Naive thymus-derived CD4-positive, alpha-beta T cell (primary cell): ENCODE measurements at regions not wholly inside any gene's neighbourhood (a gene's known extent, or its start where the extent isn't known, plus 50 kb on each side); places are given as distances from the start of the nearest gene placed in this dataset.

ENCODE experiments used
- ATAC-seq: fragments of 150-1000 bp; cut with Tn5 transposase; 2 replicates; pipeline ENCODE4 v1.10.0; 2021; ENCODE audit warnings: mild to moderate bottlenecking, moderate library complexity
- CTCF ChIA-PET: fragments of 350-600 bp; sonication (Branson Sonifier 250); formaldehyde crosslinking; loops from one replicate; lab custom pipeline; 2021; ENCODE audit warnings: antibody characterized with exemption; lab: Charles Lee
- POLR2A ChIA-PET: fragments of 350-600 bp; sonication (Branson Sonifier 250); formaldehyde crosslinking; loops from one replicate; lab custom pipeline; 2021; ENCODE audit warnings: antibody characterized with exemption, inconsistent platforms; lab: Charles Lee
- DNase-seq, 9 donors: peaks; one replicate each; pipeline versions ENCODE4 v3.0.0 to v3.0.0-alpha.2; 2020 to 2022; ENCODE audit warnings: mixed read lengths in 1 of 9
- H3K27ac ChIP-seq: one replicate; pipeline ENCODE4 v1.7.0; 2013; ENCODE audit warnings: mild to moderate bottlenecking, low read depth, low read length, moderate library complexity
- H3K27me3 ChIP-seq, 2 donors: one replicate each; pipeline ENCODE4 v1.7.0; 2013; ENCODE audit warnings: low read length in 2 of 2, mild to moderate bottlenecking in 2 of 2, moderate library complexity in 2 of 2; ENCODE audit not compliant: control insufficient read depth in 2 of 2, insufficient read depth in 2 of 2
- H3K36me3 ChIP-seq, 3 experiments: 1 replicate in 2 of 3; 2 replicates in 1 of 3; pipeline ENCODE4 v1.7.0; 2013; ENCODE audit warnings: low read length in 3 of 3, mild to moderate bottlenecking in 3 of 3, moderate library complexity in 1 of 3; ENCODE audit not compliant: insufficient read depth in 3 of 3, control insufficient read depth in 2 of 3
- H3K4me1 ChIP-seq, 2 donors: one replicate each; pipeline ENCODE4 v1.7.0; 2013; ENCODE audit warnings: low read length in 2 of 2, mild to moderate bottlenecking in 2 of 2, moderate library complexity in 1 of 2; ENCODE audit not compliant: control insufficient read depth in 2 of 2, insufficient read depth in 2 of 2
- H3K4me3 ChIP-seq: 2 replicates; pipeline ENCODE4 v1.7.0; 2013; ENCODE audit warnings: mild to moderate bottlenecking, low read length
- H3K9me3 ChIP-seq, 3 experiments: 1 replicate in 2 of 3; 2 replicates in 1 of 3; pipeline ENCODE4 v1.7.0; 2013; ENCODE audit warnings: low read length in 3 of 3; ENCODE audit not compliant: control insufficient read depth in 2 of 3
- H3K27ac Mint-ChIP-seq, 9 donors: one replicate each; pipeline ENCODE4 v1.8.0; 2020 to 2022; ENCODE audit warnings: mixed read lengths in 9 of 9, mild to moderate bottlenecking in 8 of 9, moderate library complexity in 5 of 9, inconsistent platforms in 2 of 9
- H3K27me3 Mint-ChIP-seq, 5 donors: one replicate each; pipeline ENCODE4 v1.8.0; 2021 to 2022; ENCODE audit warnings: mixed read lengths in 5 of 5, mild to moderate bottlenecking in 1 of 5
- H3K36me3 Mint-ChIP-seq, 5 donors: one replicate each; pipeline ENCODE4 v1.8.0; 2020 to 2022; ENCODE audit warnings: mixed read lengths in 5 of 5, mild to moderate bottlenecking in 3 of 5, inconsistent platforms in 1 of 5
- H3K4me1 Mint-ChIP-seq, 7 donors: one replicate each; pipeline ENCODE4 v1.8.0; 2020 to 2022; ENCODE audit warnings: mixed read lengths in 7 of 7, mild to moderate bottlenecking in 3 of 7, inconsistent platforms in 1 of 7
- H3K4me3 Mint-ChIP-seq, 10 donors: one replicate each; pipeline ENCODE4 v1.8.0; 2020 to 2022; ENCODE audit warnings: mild to moderate bottlenecking in 10 of 10, mixed read lengths in 10 of 10, moderate library complexity in 6 of 10, inconsistent platforms in 2 of 10
- H3K9me3 Mint-ChIP-seq, 11 donors: one replicate each; pipeline ENCODE4 v1.8.0; 2020 to 2022; ENCODE audit warnings: mixed read lengths in 11 of 11, mild to moderate bottlenecking in 4 of 11, inconsistent platforms in 1 of 11, moderate library complexity in 1 of 11
- intact Hi-C, 2 donors: fragments of 100-400 bp; cut with micrococcal nuclease; formaldehyde crosslinking; loops; one replicate each; pipeline ENCODE4 v1.15.1; 2023

DNA sequence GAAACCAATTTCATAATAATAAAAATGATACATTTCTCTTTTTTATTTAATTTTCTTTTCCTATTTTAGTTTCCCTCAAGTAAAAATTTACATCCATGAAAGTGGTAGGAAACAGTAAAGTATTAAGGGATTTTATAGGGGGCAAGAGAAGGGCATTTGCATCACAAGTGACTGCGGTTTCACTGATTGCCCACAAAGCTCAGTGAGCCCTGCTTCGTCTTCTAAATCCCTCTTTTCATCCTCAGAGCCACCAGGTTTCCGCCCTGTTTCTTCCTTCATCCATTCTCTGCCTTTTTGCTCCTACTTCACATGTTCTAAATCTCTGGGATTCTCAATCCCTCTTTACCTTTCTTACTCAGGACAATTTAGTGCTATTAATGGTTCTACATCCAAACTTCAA is 491.4 kb downstream of the LRRC70 start:
- CTCF ChIA-PET: no interaction called here
- ATAC-seq (no peak), DNase-seq (no peak)
- POLR2A ChIA-PET: no interaction called here
- Mint-ChIP-seq H3K4me1 (no peaks in the 10 kb centered on the region), H3K27me3 (no peaks in the 10 kb centered on the region), H3K27ac (no peak overlapping the region), H3K9me3 (peaks cover 0 to 5% (median 4%) of the 10 kb centered on the region in 11 donors), H3K36me3 (no peaks in the 10 kb centered on the region), H3K4me3 (no peak overlapping the region)
- no peaks in the 10 kb centered on the region for H3K9me3 ChIP-seq
- H3K36me3 ChIP-seq: no peaks in the 10 kb centered on the region
- no peak overlapping the region for H3K4me3 ChIP-seq
- H3K27ac ChIP-seq: no peak overlapping the region
- H3K4me1 ChIP-seq: no peaks in the 10 kb centered on the region
- intact Hi-C loops: no loop called here
- no peaks in the 10 kb centered on the region for H3K27me3 ChIP-seq

DNA sequence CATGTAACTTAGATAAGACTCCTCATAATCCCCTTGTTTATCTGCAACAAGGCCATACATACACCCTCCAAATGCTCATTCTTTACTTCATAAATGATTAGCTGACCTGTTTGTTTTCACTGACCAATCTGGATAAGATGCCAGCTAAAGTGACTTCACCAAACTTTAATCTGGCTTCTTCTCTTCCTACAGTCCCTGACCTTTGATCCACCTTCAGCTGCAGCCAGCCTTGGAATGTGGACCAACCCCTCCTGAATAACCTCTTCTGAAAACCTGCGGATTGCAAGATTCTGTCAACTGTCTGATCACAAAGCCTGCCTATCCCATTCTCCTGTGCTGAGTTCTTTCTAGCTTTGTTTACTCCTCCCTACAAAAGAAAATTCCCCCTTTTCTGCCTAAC is 476.8 kb downstream of the LRRC70 start:
- H3K27me3 Mint-ChIP-seq: peaks cover 0 to 4% (median 0%) of the 10 kb centered on the region in 5 donors
- Histone ChIP-seq H3K4me1 (no peaks in the 10 kb centered on the region), H3K36me3 (no peaks in the 10 kb centered on the region), H3K27ac (no peak overlapping the region), H3K27me3 (no peaks in the 10 kb centered on the region), H3K4me3 (no peak overlapping the region), H3K9me3 (no peaks in the 10 kb centered on the region)
- CTCF ChIA-PET: no interaction called here
- DNase-seq (no peak), ATAC-seq (no peak)
- H3K4me3 Mint-ChIP-seq: no peak overlapping the region
- intact Hi-C loops: no loop called here
- no peak overlapping the region for H3K27ac Mint-ChIP-seq
- POLR2A ChIA-PET: no interaction called here
- H3K36me3 Mint-ChIP-seq: no peaks in the 10 kb centered on the region
- no peaks in the 10 kb centered on the region for H3K4me1 Mint-ChIP-seq
- H3K9me3 Mint-ChIP-seq: peaks cover 0 to 12% (median 5%) of the 10 kb centered on the region in 11 donors

DNA sequence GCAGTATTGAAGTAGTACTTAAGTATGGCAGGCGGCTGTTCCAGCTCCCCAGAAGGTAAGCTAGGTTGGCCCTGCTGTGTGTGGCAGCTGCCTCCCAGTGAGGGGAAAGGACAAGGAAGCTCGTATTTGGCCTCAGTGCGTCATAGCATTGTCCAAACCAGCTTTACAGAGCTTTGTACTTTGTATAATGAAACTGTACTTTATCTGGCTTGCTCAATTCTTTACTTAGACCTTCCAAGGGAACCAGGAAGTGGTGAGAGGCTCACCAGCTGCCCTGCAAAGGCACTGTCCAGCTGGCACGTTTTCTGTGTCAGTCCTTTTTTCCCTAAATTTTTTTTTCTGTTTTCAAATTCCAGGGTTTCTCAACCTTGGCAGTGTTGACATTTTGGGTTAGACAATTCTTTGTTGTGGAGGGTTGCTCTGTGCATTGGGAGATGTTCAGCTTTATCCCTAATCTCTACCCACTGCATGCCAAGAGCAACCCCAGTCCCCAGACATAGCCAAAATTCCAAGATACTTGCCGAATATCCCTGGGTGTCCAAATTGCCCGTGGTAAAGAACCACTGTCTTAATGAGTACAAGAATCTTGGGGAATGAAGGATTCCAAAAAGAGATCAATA is 474.5 kb downstream of the LRRC70 start:
- no peak overlapping the region for H3K27ac Mint-ChIP-seq
- H3K36me3 ChIP-seq: no peaks in the 10 kb centered on the region
- no peaks in the 10 kb centered on the region for H3K36me3 Mint-ChIP-seq
- no peaks in the 10 kb centered on the region for H3K27me3 ChIP-seq
- POLR2A ChIA-PET: no interaction called here
- H3K9me3 ChIP-seq: no peaks in the 10 kb centered on the region
- CTCF ChIA-PET: no interaction called here
- no peaks in the 10 kb centered on the region for H3K4me1 Mint-ChIP-seq
- no peak overlapping the region for H3K4me3 ChIP-seq
- H3K9me3 Mint-ChIP-seq: peaks cover 0 to 12% (median 5%) of the 10 kb centered on the region in 11 donors
- no peak for ATAC-seq
- no peak overlapping the region for H3K27ac ChIP-seq
- no peak for DNase-seq
- no peaks in the 10 kb centered on the region for H3K27me3 Mint-ChIP-seq
- H3K4me3 Mint-ChIP-seq: no peak overlapping the region
- intact Hi-C loops: no loop called here
- no peaks in the 10 kb centered on the region for H3K4me1 ChIP-seq

DNA sequence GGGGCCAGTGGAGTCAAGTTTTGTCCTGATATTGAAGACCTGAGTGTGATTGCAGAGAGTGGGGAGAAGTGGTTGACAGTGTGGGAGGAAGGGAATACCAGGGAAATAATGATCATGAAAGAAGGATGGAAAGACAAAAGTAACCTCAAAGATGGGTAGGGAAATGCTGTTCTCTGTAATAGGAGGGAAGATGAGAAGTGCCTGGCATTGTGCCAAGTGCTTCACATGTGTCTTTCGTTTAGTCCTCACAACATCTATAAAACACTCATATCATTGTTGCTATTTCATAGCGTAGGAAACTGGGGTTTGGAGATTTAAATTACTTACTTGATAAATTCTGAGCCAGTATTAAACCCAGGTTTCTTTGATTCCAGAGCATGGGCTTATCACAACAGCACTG is 472.3 kb downstream of the LRRC70 start:
- POLR2A ChIA-PET: no interaction called here
- no peaks in the 10 kb centered on the region for H3K36me3 ChIP-seq
- no peak overlapping the region for H3K27ac ChIP-seq
- Mint-ChIP-seq H3K4me1 (peaks cover 0 to 2% (median 0%) of the 10 kb centered on the region in 7 donors), H3K27me3 (no peaks in the 10 kb centered on the region), H3K9me3 (peaks cover 0 to 10% (median 5%) of the 10 kb centered on the region in 11 donors), H3K27ac (no peak overlapping the region), H3K4me3 (no peak overlapping the region), H3K36me3 (no peaks in the 10 kb centered on the region)
- no peaks in the 10 kb centered on the region for H3K4me1 ChIP-seq
- H3K9me3 ChIP-seq: no peaks in the 10 kb centered on the region
- ATAC-seq (no peak), DNase-seq (no peak)
- CTCF ChIA-PET: no interaction called here
- no peak overlapping the region for H3K4me3 ChIP-seq
- intact Hi-C loops: no loop called here
- H3K27me3 ChIP-seq: no peaks in the 10 kb centered on the region

DNA sequence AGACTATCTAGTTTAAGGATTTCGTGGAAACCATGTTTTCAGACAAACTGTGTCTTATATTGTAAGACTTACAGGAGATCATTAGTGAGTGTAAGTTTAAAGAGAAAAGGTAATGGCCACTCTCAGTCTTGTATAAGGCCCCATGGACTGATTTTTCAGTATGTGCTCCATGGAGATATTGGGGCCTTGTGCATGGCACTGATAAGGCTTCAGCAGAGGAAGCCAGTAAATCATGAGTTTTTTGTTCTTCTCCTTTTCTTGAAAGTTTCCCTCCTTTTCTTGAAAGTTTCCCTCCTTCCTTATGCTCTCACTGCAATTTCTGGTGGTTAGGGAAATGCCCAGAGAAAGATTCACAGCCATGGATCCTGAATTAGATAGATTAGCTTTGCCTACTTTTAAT is 471.3 kb downstream of the LRRC70 start:
- H3K4me1 Mint-ChIP-seq: peaks cover 0 to 2% (median 0%) of the 10 kb centered on the region in 7 donors

DNA sequence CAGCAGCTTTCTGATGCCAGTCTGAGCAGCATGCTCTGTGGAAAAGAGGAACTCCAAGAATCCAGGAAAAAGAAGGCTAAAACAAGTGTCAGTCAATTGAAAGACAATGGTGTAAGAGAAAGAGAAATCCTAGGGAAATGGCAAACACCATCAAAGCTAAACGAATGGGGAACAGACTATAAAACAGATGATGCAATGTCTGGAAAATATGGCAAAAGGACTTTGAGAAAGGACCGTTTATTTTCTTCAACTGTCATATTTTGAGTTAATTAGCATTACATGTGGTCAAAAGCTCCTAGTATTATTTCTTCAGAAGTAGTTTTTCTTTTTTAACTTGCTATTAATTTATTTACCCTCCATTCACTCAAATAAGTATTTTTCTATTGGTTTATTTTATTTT is 465.2 kb downstream of the LRRC70 start:
- H3K36me3 Mint-ChIP-seq: no peaks in the 10 kb centered on the region
- ChIA-PET POLR2A (no interaction called here), CTCF (no interaction called here)
- no peaks in the 10 kb centered on the region for H3K27me3 Mint-ChIP-seq
- Histone ChIP-seq H3K4me1 (no peaks in the 10 kb centered on the region), H3K36me3 (no peaks in the 10 kb centered on the region), H3K27me3 (no peaks in the 10 kb centered on the region), H3K27ac (no peak overlapping the region), H3K9me3 (no peaks in the 10 kb centered on the region), H3K4me3 (no peak overlapping the region)
- DNase-seq: no peak
- H3K27ac Mint-ChIP-seq: no peak overlapping the region
- H3K4me3 Mint-ChIP-seq: no peak overlapping the region
- H3K9me3 Mint-ChIP-seq: peaks cover 0 to 4% (median 0%) of the 10 kb centered on the region in 11 donors
- peaks cover 0 to 2% (median 0%) of the 10 kb centered on the region in 7 donors for H3K4me1 Mint-ChIP-seq
- ATAC-seq: no peak
- intact Hi-C loops: no loop called here

More for the DNA sequence above, 471.3 kb downstream of the LRRC70 start:
- H3K9me3 Mint-ChIP-seq: peaks cover 0 to 8% (median 3%) of the 10 kb centered on the region in 11 donors
- CTCF ChIA-PET: no interaction called here
- intact Hi-C loops: no loop called here
- H3K36me3 Mint-ChIP-seq: no peaks in the 10 kb centered on the region
- H3K36me3 ChIP-seq: no peaks in the 10 kb centered on the region
- H3K9me3 ChIP-seq: no peaks in the 10 kb centered on the region
- no peaks in the 10 kb centered on the region for H3K4me1 ChIP-seq
- H3K4me3 Mint-ChIP-seq: no peak overlapping the region
- no peak overlapping the region for H3K27ac ChIP-seq
- POLR2A ChIA-PET: no interaction called here
- H3K27ac Mint-ChIP-seq: no peak overlapping the region
- H3K27me3 ChIP-seq: no peaks in the 10 kb centered on the region
- no peak overlapping the region for H3K4me3 ChIP-seq
- ATAC-seq: no peak
- no peaks in the 10 kb centered on the region for H3K27me3 Mint-ChIP-seq
- no peak for DNase-seq

- no peak overlapping the region for H3K4me3 Mint-ChIP-seq
- H3K9me3 ChIP-seq: peaks cover 0 to 29% (median 0%) of the 10 kb centered on the region in 3 experiments
- ATAC-seq (no peak), DNase-seq (no peak)
- ChIA-PET CTCF (no interaction called here), POLR2A (no interaction called here)
- H3K4me3 ChIP-seq: no peak overlapping the region
- peaks cover 0 to 13% (median 0%) of the 10 kb centered on the region in 5 donors for H3K36me3 Mint-ChIP-seq
- no peak overlapping the region for H3K27ac ChIP-seq
- H3K9me3 Mint-ChIP-seq: peaks cover 15 to 43% (median 26%) of the 10 kb centered on the region in 11 donors
- no peaks in the 10 kb centered on the region for H3K4me1 Mint-ChIP-seq
- H3K4me1 ChIP-seq: no peaks in the 10 kb centered on the region
- intact Hi-C loops: no loop called here
- no peak overlapping the region for H3K27ac Mint-ChIP-seq
- H3K27me3 ChIP-seq: no peaks in the 10 kb centered on the region
- no peaks in the 10 kb centered on the region for H3K36me3 ChIP-seq
- peaks cover 0 to 4% (median 0%) of the 10 kb centered on the region in 5 donors for H3K27me3 Mint-ChIP-seq
Measured at GRCh38 chr5:63032343-63032742, 453.7 kb downstream of the LRRC70 start.
